ENCODE measurements at regions not wholly inside any gene's neighbourhood (a gene's known extent, or its start where the extent isn't known, plus 50 kb on each side); places are given as distances from the start of the nearest gene placed in this dataset.

- DNase-seq: no peak
Measured at GRCh38 chr11:33553486-33553885, 147.1 kb downstream of the C11orf91 start.

GRCh38 chr11:33552756-33553155, 147.9 kb downstream of the C11orf91 start:
- WGBS, 2 donors: 67 to 83% methylated on average over 3 of the region's 3 CpGs
- Histone ChIP-seq H3K9me3 (no peaks in the 10 kb centered on the region), H3K4me3 (no peak overlapping the region), H3K36me3 (no peaks in the 10 kb centered on the region), H3K4me1 (no peaks in the 10 kb centered on the region), H3K27ac (no peak overlapping the region), H3K27me3 (peaks cover 0 to 27% (median 0%) of the 10 kb centered on the region in 4 donors)
- no peak for DNase-seq
- TF ChIP-seq CTCF (IDR thresholded peaks at IDR 0.05) (no peak), POLR2A (IDR thresholded peaks at IDR 0.05) (no peak)
- intact Hi-C loops (cut with DNase I): no loop called here

More at GRCh38 chr11:33553486-33553885, 147.1 kb downstream of the C11orf91 start:
- H3K4me3 ChIP-seq: no peak overlapping the region
- H3K27ac ChIP-seq: no peak overlapping the region
- H3K36me3 ChIP-seq: no peaks in the 10 kb centered on the region
- H3K9me3 ChIP-seq: no peaks in the 10 kb centered on the region
- 22 to 44% methylated on average over 1 of the region's 1 CpG for WGBS, 2 donors
- H3K4me1 ChIP-seq: no peaks in the 10 kb centered on the region
- peaks cover 0 to 23% (median 0%) of the 10 kb centered on the region in 4 donors for H3K27me3 ChIP-seq
- TF ChIP-seq CTCF (IDR thresholded peaks at IDR 0.05): no peak
- no peak for TF ChIP-seq POLR2A (IDR thresholded peaks at IDR 0.05)
- intact Hi-C loops (cut with DNase I): no loop called here

- H3K27me3 ChIP-seq: peaks cover 0 to 27% (median 0%) of the 10 kb centered on the region in 4 donors
- TF ChIP-seq CTCF (IDR thresholded peaks at IDR 0.05) (no peak), POLR2A (IDR thresholded peaks at IDR 0.05) (no peak)
- H3K9me3 ChIP-seq: no peaks in the 10 kb centered on the region
- intact Hi-C loops (cut with DNase I): no loop called here
- H3K4me1 ChIP-seq: no peaks in the 10 kb centered on the region
- no peak overlapping the region for H3K27ac ChIP-seq
- WGBS, 2 donors: 70 to 82% methylated on average over 3 of the region's 3 CpGs
- no peaks in the 10 kb centered on the region for H3K36me3 ChIP-seq
- no peak for DNase-seq
- no peak overlapping the region for H3K4me3 ChIP-seq
Measured at GRCh38 chr11:33551051-33551450, 149.6 kb downstream of the C11orf91 start.

- no peak for TF ChIP-seq CTCF (IDR thresholded peaks at IDR 0.05)
- TF ChIP-seq POLR2A (IDR thresholded peaks at IDR 0.05): no peak
- no peak overlapping the region for H3K27ac ChIP-seq
- no peak for DNase-seq
- H3K27me3 ChIP-seq: peaks cover 0 to 23% (median 0%) of the 10 kb centered on the region in 4 donors
- H3K4me1 ChIP-seq: no peaks in the 10 kb centered on the region
- H3K9me3 ChIP-seq: no peaks in the 10 kb centered on the region
- no peaks in the 10 kb centered on the region for H3K36me3 ChIP-seq
- 65 to 79% methylated on average over 5 to 6 of the region's 6 CpGs for WGBS, 2 donors
- H3K4me3 ChIP-seq: no peak overlapping the region
- intact Hi-C loops (cut with DNase I): no loop called here
Measured at GRCh38 chr11:33549483-33549882, 151.1 kb downstream of the C11orf91 start.

- Histone ChIP-seq H3K36me3 (no peaks in the 10 kb centered on the region), H3K27ac (no peak overlapping the region), H3K9me3 (no peaks in the 10 kb centered on the region), H3K4me1 (no peaks in the 10 kb centered on the region), H3K27me3 (peaks cover 0 to 17% (median 0%) of the 10 kb centered on the region in 4 donors), H3K4me3 (no peak overlapping the region)
- TF ChIP-seq CTCF (IDR thresholded peaks at IDR 0.05) (no peak), POLR2A (IDR thresholded peaks at IDR 0.05) (no peak)
- DNase-seq: no peak
- intact Hi-C loops (cut with DNase I): no loop called here
Measured at GRCh38 chr11:33545931-33546330, 154.7 kb downstream of the C11orf91 start.
